ENCODE measurements at regions not wholly inside any gene's neighbourhood (a gene's known extent, or its start where the extent isn't known, plus 50 kb on each side); places are given as distances from the start of the nearest gene placed in this dataset.
"Not testable (repeated sequence)": the region's sequence is repeated elsewhere in the genome, so short reads cannot be mapped to it uniquely, and the experiment has no call there.

- WGBS, 3 donors: 44 to 73% (median 67%) methylated on average over 3 of the region's 3 CpGs
- no peaks in the 10 kb centered on the region for H3K36me3 ChIP-seq (ENCODE audit: control insufficient read depth in 3 of 3, insufficient read depth in 2 of 3, low read depth in 1 of 3, low read length in 3 of 3)
- H3K4me3 ChIP-seq (ENCODE audit: low read depth in 1 of 3, low read length in 3 of 3): no peak overlapping the region
- FAIRE-seq (no peak), DNase-seq (no peak)
- no peaks in the 10 kb centered on the region for H3K27me3 ChIP-seq (ENCODE audit: control insufficient read depth in 3 of 3, insufficient read depth in 3 of 3, low read length in 3 of 3)
- H3K4me1 ChIP-seq (ENCODE audit: control insufficient read depth in 3 of 3, insufficient read depth in 2 of 3, low read depth in 1 of 3, low read length in 2 of 3): no peaks in the 10 kb centered on the region
- H3K9me3 ChIP-seq (ENCODE audit: control insufficient read depth in 2 of 2, insufficient read depth in 1 of 2, low read depth in 1 of 2, low read length in 1 of 2): no peaks in the 10 kb centered on the region
- no peak overlapping the region for H3K27ac ChIP-seq (ENCODE audit: low read depth in 1 of 3, low read length in 2 of 3)
These were observed 615.4 kb upstream of the NR3C2 start for GRCh38 chr4:149057594-149057993.

GRCh38 chr4:149056615-149057014 is 614.4 kb upstream of the NR3C2 start:
- no peak for DNase-seq
- H3K36me3 ChIP-seq (ENCODE audit: control insufficient read depth in 3 of 3, insufficient read depth in 2 of 3, low read depth in 1 of 3, low read length in 3 of 3): no peaks in the 10 kb centered on the region
- no peaks in the 10 kb centered on the region for H3K9me3 ChIP-seq (ENCODE audit: control insufficient read depth in 2 of 2, insufficient read depth in 1 of 2, low read depth in 1 of 2, low read length in 1 of 2)
- no peak overlapping the region for H3K4me3 ChIP-seq (ENCODE audit: low read depth in 1 of 3, low read length in 3 of 3)
- H3K27ac ChIP-seq (ENCODE audit: low read depth in 1 of 3, low read length in 2 of 3): no peak overlapping the region
- no peak for FAIRE-seq
- H3K4me1 ChIP-seq (ENCODE audit: control insufficient read depth in 3 of 3, insufficient read depth in 2 of 3, low read depth in 1 of 3, low read length in 2 of 3): no peaks in the 10 kb centered on the region
- WGBS, 3 donors: 56 to 66% (median 57%) methylated on average over 2 of the region's 2 CpGs
- no peaks in the 10 kb centered on the region for H3K27me3 ChIP-seq (ENCODE audit: control insufficient read depth in 3 of 3, insufficient read depth in 3 of 3, low read length in 3 of 3)

- Histone ChIP-seq H3K36me3 (ENCODE audit: control insufficient read depth in 3 of 3, insufficient read depth in 2 of 3, low read depth in 1 of 3, low read length in 3 of 3) (no peaks in the 10 kb centered on the region), H3K9me3 (ENCODE audit: control insufficient read depth in 2 of 2, insufficient read depth in 1 of 2, low read depth in 1 of 2, low read length in 1 of 2) (no peaks in the 10 kb centered on the region), H3K4me3 (ENCODE audit: low read depth in 1 of 3, low read length in 3 of 3) (no peak overlapping the region), H3K4me1 (ENCODE audit: control insufficient read depth in 3 of 3, insufficient read depth in 2 of 3, low read depth in 1 of 3, low read length in 2 of 3) (no peaks in the 10 kb centered on the region), H3K27me3 (ENCODE audit: control insufficient read depth in 3 of 3, insufficient read depth in 3 of 3, low read length in 3 of 3) (no peaks in the 10 kb centered on the region), H3K27ac (ENCODE audit: low read depth in 1 of 3, low read length in 2 of 3) (no peak overlapping the region)
- WGBS, 3 donors: 13 to 39% (median 29%) methylated on average over 1 of the region's 1 CpG
- DNase-seq (no peak), FAIRE-seq (no peak)
These were observed 613.4 kb upstream of the NR3C2 start for GRCh38 chr4:149055624-149056023.

- no peak overlapping the region for H3K4me3 ChIP-seq (ENCODE audit: low read depth in 1 of 3, low read length in 3 of 3)
- no peaks in the 10 kb centered on the region for H3K27me3 ChIP-seq (ENCODE audit: control insufficient read depth in 3 of 3, insufficient read depth in 3 of 3, low read length in 3 of 3)
- H3K36me3 ChIP-seq (ENCODE audit: control insufficient read depth in 3 of 3, insufficient read depth in 2 of 3, low read depth in 1 of 3, low read length in 3 of 3): no peaks in the 10 kb centered on the region
- 89 to 93% (median 92%) methylated on average over 5 of the region's 5 CpGs for WGBS, 3 donors
- no peaks in the 10 kb centered on the region for H3K4me1 ChIP-seq (ENCODE audit: control insufficient read depth in 3 of 3, insufficient read depth in 2 of 3, low read depth in 1 of 3, low read length in 2 of 3)
- no peak overlapping the region for H3K27ac ChIP-seq (ENCODE audit: low read depth in 1 of 3, low read length in 2 of 3)
- FAIRE-seq: no peak
- H3K9me3 ChIP-seq (ENCODE audit: control insufficient read depth in 2 of 2, insufficient read depth in 1 of 2, low read depth in 1 of 2, low read length in 1 of 2): no peaks in the 10 kb centered on the region
- DNase-seq: no peak
These were observed 608.6 kb upstream of the NR3C2 start for GRCh38 chr4:149050840-149051239.

GRCh38 chr4:149048451-149049143 is 606.4 kb upstream of the NR3C2 start:
- no peak overlapping the region for H3K27ac ChIP-seq (ENCODE audit: low read depth in 1 of 3, low read length in 2 of 3)
- H3K4me1 ChIP-seq (ENCODE audit: control insufficient read depth in 3 of 3, insufficient read depth in 2 of 3, low read depth in 1 of 3, low read length in 2 of 3): no peaks in the 10 kb centered on the region
- H3K4me3 ChIP-seq (ENCODE audit: low read depth in 1 of 3, low read length in 3 of 3): no peak overlapping the region
- H3K9me3 ChIP-seq (ENCODE audit: control insufficient read depth in 2 of 2, insufficient read depth in 1 of 2, low read depth in 1 of 2, low read length in 1 of 2): no peaks in the 10 kb centered on the region
- no peaks in the 10 kb centered on the region for H3K27me3 ChIP-seq (ENCODE audit: control insufficient read depth in 3 of 3, insufficient read depth in 3 of 3, low read length in 3 of 3)
- FAIRE-seq: no peak
- 87 to 94% (median 92%) methylated on average over 3 of the region's 3 CpGs for WGBS, 3 donors
- no peak for DNase-seq
- no peaks in the 10 kb centered on the region for H3K36me3 ChIP-seq (ENCODE audit: control insufficient read depth in 3 of 3, insufficient read depth in 2 of 3, low read depth in 1 of 3, low read length in 3 of 3)

- H3K36me3 ChIP-seq (ENCODE audit: control insufficient read depth in 3 of 3, insufficient read depth in 2 of 3, low read depth in 1 of 3, low read length in 3 of 3): no peaks in the 10 kb centered on the region
- no peak for FAIRE-seq
- H3K27ac ChIP-seq (ENCODE audit: low read depth in 1 of 3, low read length in 2 of 3): no peak overlapping the region
- H3K4me3 ChIP-seq (ENCODE audit: low read depth in 1 of 3, low read length in 3 of 3): no peak overlapping the region
- 92 to 98% (median 94%) methylated on average over 2 of the region's 2 CpGs for WGBS, 3 donors
- H3K9me3 ChIP-seq (ENCODE audit: control insufficient read depth in 2 of 2, insufficient read depth in 1 of 2, low read depth in 1 of 2, low read length in 1 of 2): no peaks in the 10 kb centered on the region
- no peaks in the 10 kb centered on the region for H3K4me1 ChIP-seq (ENCODE audit: control insufficient read depth in 3 of 3, insufficient read depth in 2 of 3, low read depth in 1 of 3, low read length in 2 of 3)
- no peaks in the 10 kb centered on the region for H3K27me3 ChIP-seq (ENCODE audit: control insufficient read depth in 3 of 3, insufficient read depth in 3 of 3, low read length in 3 of 3)
- no peak for DNase-seq
These were observed 605.2 kb upstream of the NR3C2 start for GRCh38 chr4:149047368-149047767.

- no peak for DNase-seq
- Histone ChIP-seq H3K36me3 (ENCODE audit: control insufficient read depth in 3 of 3, insufficient read depth in 2 of 3, low read depth in 1 of 3, low read length in 3 of 3) (no peaks in the 10 kb centered on the region), H3K27me3 (ENCODE audit: control insufficient read depth in 3 of 3, insufficient read depth in 3 of 3, low read length in 3 of 3) (no peaks in the 10 kb centered on the region), H3K4me3 (ENCODE audit: low read depth in 1 of 3, low read length in 3 of 3) (no peak overlapping the region), H3K4me1 (ENCODE audit: control insufficient read depth in 3 of 3, insufficient read depth in 2 of 3, low read depth in 1 of 3, low read length in 2 of 3) (no peaks in the 10 kb centered on the region), H3K9me3 (ENCODE audit: control insufficient read depth in 2 of 2, insufficient read depth in 1 of 2, low read depth in 1 of 2, low read length in 1 of 2) (no peaks in the 10 kb centered on the region), H3K27ac (ENCODE audit: low read depth in 1 of 3, low read length in 2 of 3) (no peak overlapping the region)
- no peak for FAIRE-seq
- WGBS, 3 donors: 75 to 78% (median 76%) methylated on average over 3 of the region's 3 CpGs
These were observed 603.5 kb upstream of the NR3C2 start for GRCh38 chr4:149045731-149046130.

- not testable (repeated sequence) for DNase-seq; H3K27me3 ChIP-seq (ENCODE audit: control insufficient read depth in 3 of 3, insufficient read depth in 3 of 3, low read length in 3 of 3); H3K27ac ChIP-seq (ENCODE audit: low read depth in 1 of 3, low read length in 2 of 3); H3K4me1 ChIP-seq (ENCODE audit: control insufficient read depth in 3 of 3, insufficient read depth in 2 of 3, low read depth in 1 of 3, low read length in 2 of 3); H3K36me3 ChIP-seq (ENCODE audit: control insufficient read depth in 3 of 3, insufficient read depth in 2 of 3, low read depth in 1 of 3, low read length in 3 of 3); H3K4me3 ChIP-seq (ENCODE audit: low read depth in 1 of 3, low read length in 3 of 3); H3K9me3 ChIP-seq (ENCODE audit: control insufficient read depth in 2 of 2, insufficient read depth in 1 of 2, low read depth in 1 of 2, low read length in 1 of 2); FAIRE-seq
- WGBS, 3 donors: 89 to 97% (median 93%) methylated on average over 2 of the region's 2 CpGs
These were observed 597.6 kb upstream of the NR3C2 start for GRCh38 chr4:149039786-149040185.

- FAIRE-seq (no peak), DNase-seq (peak; percentile 14 to 71)
- H3K4me3 ChIP-seq (ENCODE audit: low read depth in 1 of 3, low read length in 3 of 3): no peak overlapping the region
- no peaks in the 10 kb centered on the region for H3K9me3 ChIP-seq (ENCODE audit: control insufficient read depth in 2 of 2, insufficient read depth in 1 of 2, low read depth in 1 of 2, low read length in 1 of 2)
- H3K4me1 ChIP-seq (ENCODE audit: control insufficient read depth in 3 of 3, insufficient read depth in 2 of 3, low read depth in 1 of 3, low read length in 2 of 3): no peaks in the 10 kb centered on the region
- no peaks in the 10 kb centered on the region for H3K27me3 ChIP-seq (ENCODE audit: control insufficient read depth in 3 of 3, insufficient read depth in 3 of 3, low read length in 3 of 3)
- H3K27ac ChIP-seq (ENCODE audit: low read depth in 1 of 3, low read length in 2 of 3): no peak overlapping the region
- no peaks in the 10 kb centered on the region for H3K36me3 ChIP-seq (ENCODE audit: control insufficient read depth in 3 of 3, insufficient read depth in 2 of 3, low read depth in 1 of 3, low read length in 3 of 3)
These were observed 589.2 kb upstream of the NR3C2 start for GRCh38 chr4:149031399-149031798.
